Mesothelial cell of epicardium (in vitro differentiated cells): ENCODE measurements at regions not wholly inside any gene's neighbourhood (a gene's known extent, or its start where the extent isn't known, plus 50 kb on each side); places are given as distances from the start of the nearest gene placed in this dataset.

Source experiments
- DNase-seq, 2 experiments: peaks; one replicate each; pipeline ENCODE4 v3.0.0; 2021; ENCODE audit warnings: low spot score in 2 of 2; ENCODE audit not compliant: unreplicated experiment in 2 of 2
- H3K27ac Mint-ChIP-seq: 2 replicates; pipeline ENCODE4 v1.8.0; 2021; ENCODE audit warnings: mixed read lengths
- H3K27me3 Mint-ChIP-seq: 2 replicates; pipeline ENCODE4 v1.8.0; 2021; ENCODE audit warnings: low read depth, mixed read lengths
- H3K36me3 Mint-ChIP-seq: 2 replicates; pipeline ENCODE4 v1.8.0; 2021; ENCODE audit warnings: mixed read lengths
- H3K4me1 Mint-ChIP-seq: 2 replicates; pipeline ENCODE4 v1.8.0; 2021; ENCODE audit warnings: mixed read lengths
- H3K4me3 Mint-ChIP-seq: 2 replicates; pipeline ENCODE4 v1.8.0; 2021; ENCODE audit warnings: mild to moderate bottlenecking, moderate library complexity, mixed read lengths
- H3K9me3 Mint-ChIP-seq: 2 replicates; pipeline ENCODE4 v1.8.0; 2021; ENCODE audit warnings: mixed read lengths
- CTCF ChIP-seq: fragments of 200-600 bp; sonication (generic); IDR thresholded peaks from one replicate; pipeline ENCODE4 v1.5.0; 2021; ENCODE audit warnings: antibody characterized with exemption; ENCODE audit not compliant: unreplicated experiment

GRCh38 chr2:107635883-107636282 lies 190.8 kb upstream of the RGPD4 start:
- TF ChIP-seq CTCF = no peak
- Mint-ChIP-seq H3K36me3 (no peaks in the 10 kb centered on the region), H3K4me3 (no peak overlapping the region), H3K27ac (no peak overlapping the region), H3K27me3 (no peaks in the 10 kb centered on the region), H3K9me3 (peaks cover 52% of the 10 kb centered on the region), H3K4me1 (no peaks in the 10 kb centered on the region)
- DNase-seq = no peak

DNA sequence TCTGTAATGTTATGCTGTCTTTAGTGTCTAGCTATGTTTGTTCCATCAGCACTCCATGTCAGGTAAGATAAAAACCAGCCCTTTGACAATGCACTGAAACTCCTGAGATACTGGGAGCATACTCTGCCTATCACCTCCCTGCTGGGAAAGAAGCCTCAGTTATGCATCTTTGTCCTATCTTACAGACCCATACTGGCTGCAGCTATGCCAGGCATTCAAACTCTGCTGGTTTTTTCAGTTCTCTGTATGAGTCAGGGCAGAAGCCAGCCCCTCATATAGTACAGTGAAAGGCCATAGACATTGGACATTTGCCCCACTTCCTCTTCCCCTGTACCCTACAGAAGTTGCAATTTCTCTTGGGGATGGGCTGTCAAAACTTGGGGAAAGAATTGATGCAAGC lies 181.1 kb upstream of the RGPD4 start:
- no peak for DNase-seq
- Mint-ChIP-seq H3K27me3 (no peaks in the 10 kb centered on the region), H3K4me1 (no peaks in the 10 kb centered on the region), H3K4me3 (no peak overlapping the region), H3K27ac (no peak overlapping the region), H3K9me3 (peaks cover 48% of the 10 kb centered on the region), H3K36me3 (no peaks in the 10 kb centered on the region)
- TF ChIP-seq CTCF = no peak

DNA sequence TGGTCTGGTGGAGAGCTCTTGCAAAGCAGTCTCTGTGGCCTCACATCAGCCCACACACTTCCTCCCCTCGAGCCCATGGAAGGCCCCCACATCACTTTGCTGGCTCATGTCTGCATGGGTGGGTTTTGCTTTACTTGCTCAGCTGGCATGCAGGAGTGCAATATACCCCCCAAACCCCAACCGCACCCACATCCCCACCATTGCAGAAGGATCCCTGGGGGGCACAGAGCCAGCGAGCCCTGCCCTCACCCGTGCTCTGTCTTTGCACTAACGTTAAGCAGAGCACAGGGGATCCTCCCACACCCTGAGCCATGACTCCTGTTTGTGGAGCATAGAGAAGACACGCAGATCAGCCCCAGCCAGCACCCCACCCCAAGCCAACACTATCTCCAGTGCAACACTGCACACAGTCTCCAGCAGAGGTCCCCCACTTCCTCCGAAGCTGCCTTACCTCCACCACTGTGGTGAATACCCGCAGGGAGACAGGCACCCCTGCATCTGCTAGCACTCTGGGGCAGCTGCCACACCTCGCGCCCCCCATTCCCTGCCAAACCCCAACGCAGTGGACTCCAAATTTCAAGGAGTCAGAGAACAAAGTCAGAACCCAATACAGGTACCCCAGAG lies 177.8 kb upstream of the RGPD4 start:
- TF ChIP-seq CTCF = no peak
- no peak for DNase-seq
- no peak overlapping the region for H3K4me3 Mint-ChIP-seq
- H3K36me3 Mint-ChIP-seq = no peaks in the 10 kb centered on the region
- H3K9me3 Mint-ChIP-seq = peaks cover 29% of the 10 kb centered on the region
- no peaks in the 10 kb centered on the region for H3K27me3 Mint-ChIP-seq
- no peak overlapping the region for H3K27ac Mint-ChIP-seq
- H3K4me1 Mint-ChIP-seq = no peaks in the 10 kb centered on the region

GRCh38 chr2:107657049-107657448 lies 169.6 kb upstream of the RGPD4 start:
- Mint-ChIP-seq H3K27ac (no peak overlapping the region), H3K27me3 (no peaks in the 10 kb centered on the region), H3K4me1 (no peaks in the 10 kb centered on the region), H3K36me3 (no peaks in the 10 kb centered on the region), H3K4me3 (no peak overlapping the region), H3K9me3 (peaks cover 19% of the 10 kb centered on the region)
- DNase-seq = no peak
- no peak for TF ChIP-seq CTCF

- Mint-ChIP-seq H3K4me1 (no peaks in the 10 kb centered on the region), H3K36me3 (no peaks in the 10 kb centered on the region), H3K27me3 (no peaks in the 10 kb centered on the region), H3K4me3 (no peak overlapping the region), H3K9me3 (peaks cover 23% of the 10 kb centered on the region), H3K27ac (no peak overlapping the region)
- TF ChIP-seq CTCF = no peak
- no peak for DNase-seq
These were observed 163.1 kb upstream of the RGPD4 start for GRCh38 chr2:107663632-107664031.

GRCh38 chr2:107669335-107669734 lies 157.4 kb upstream of the RGPD4 start:
- Mint-ChIP-seq H3K36me3 (peaks cover 4% of the 10 kb centered on the region), H3K4me3 (no peak overlapping the region), H3K27ac (no peak overlapping the region), H3K27me3 (no peaks in the 10 kb centered on the region), H3K9me3 (peaks cover 32% of the 10 kb centered on the region), H3K4me1 (no peaks in the 10 kb centered on the region)
- no peak for TF ChIP-seq CTCF
- DNase-seq = no peak
